Lower leg skin (tissue), 3 donors: ENCODE measurements at regions not wholly inside any gene's neighbourhood (a gene's known extent, or its start where the extent isn't known, plus 50 kb on each side); places are given as distances from the start of the nearest gene placed in this dataset.

Experiments
- CTCF ChIP-seq, 3 donors: fragments of 450-650 bp; IDR thresholded peaks; one replicate each; pipeline ENCODE4 v1.5.1; 2016; ENCODE audit warnings: antibody characterized with exemption in 3 of 3, mild to moderate bottlenecking in 3 of 3, moderate library complexity in 2 of 3
- POLR2A ChIP-seq, 2 donors: fragments of 450-650 bp; IDR thresholded peaks; one replicate each; pipeline ENCODE4 v1.6.1; 2016 to 2017; ENCODE audit warnings: antibody characterized with exemption in 2 of 2, mild to moderate bottlenecking in 1 of 2, moderate library complexity in 1 of 2

- TF ChIP-seq CTCF (IDR thresholded peaks at IDR 0.05) (no peak), POLR2A (IDR thresholded peaks at IDR 0.05) (no peak)
Observed at GRCh38 chr7:53306846-53307245, 271.4 kb downstream of the POM121L12 start.
